SIG-M5 treated with dmso at 0.1 percent for 504 hours (cell line): ENCODE measurements at regions not wholly inside any gene's neighbourhood (a gene's known extent, or its start where the extent isn't known, plus 50 kb on each side); places are given as distances from the start of the nearest gene placed in this dataset.

Experiments
- DNase-seq: peaks from one replicate; lab custom pipeline; 2025; ENCODE audit not compliant: unreplicated experiment; lab: John Stamatoyannopoulos, UW

DNA sequence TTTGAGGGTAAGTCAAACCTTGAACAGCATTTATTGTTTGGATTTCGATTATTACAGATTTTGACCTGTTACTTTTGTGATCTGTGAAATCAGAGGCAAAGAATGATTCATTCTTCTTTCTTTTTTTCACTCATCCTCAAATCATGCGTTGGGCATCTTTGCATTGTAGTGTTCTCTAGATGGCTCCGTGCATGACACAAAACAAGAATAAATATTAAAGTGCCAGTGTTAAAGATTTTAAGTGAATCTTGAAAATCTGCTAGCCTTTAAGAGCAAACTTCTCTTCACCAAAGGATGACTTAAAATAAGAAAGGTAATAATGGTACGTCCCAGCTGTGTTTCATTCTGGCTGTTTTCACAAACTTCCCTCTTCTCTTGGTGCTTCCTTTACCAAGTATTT, 361.9 kb upstream of the SMARCA2 start:
- DNase-seq = no peak

GRCh38 chr9:1658661-1659362, 356.3 kb upstream of the SMARCA2 start:
- DNase-seq = no peak

GRCh38 chr9:1659363-1659690, 355.8 kb upstream of the SMARCA2 start:
- no peak for DNase-seq

DNA sequence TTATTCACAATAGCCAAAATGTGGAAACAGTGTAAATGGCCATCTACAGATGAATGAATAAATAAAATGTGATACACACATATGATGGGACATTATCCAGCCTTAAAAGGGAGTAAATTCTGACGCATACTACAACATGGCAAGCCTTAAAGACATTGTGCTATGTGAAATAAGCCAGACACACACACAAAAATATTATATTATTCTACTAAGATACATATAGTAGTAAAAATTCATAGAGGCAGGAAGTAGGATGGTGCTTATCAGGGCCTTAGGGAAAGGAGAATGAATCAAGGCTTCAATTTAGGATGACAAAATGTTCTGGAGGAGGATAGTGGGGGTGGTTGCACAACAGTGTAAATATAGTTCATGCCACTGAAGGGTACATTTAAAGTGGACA, 346.7 kb upstream of the SMARCA2 start:
- DNase-seq = no peak

DNA sequence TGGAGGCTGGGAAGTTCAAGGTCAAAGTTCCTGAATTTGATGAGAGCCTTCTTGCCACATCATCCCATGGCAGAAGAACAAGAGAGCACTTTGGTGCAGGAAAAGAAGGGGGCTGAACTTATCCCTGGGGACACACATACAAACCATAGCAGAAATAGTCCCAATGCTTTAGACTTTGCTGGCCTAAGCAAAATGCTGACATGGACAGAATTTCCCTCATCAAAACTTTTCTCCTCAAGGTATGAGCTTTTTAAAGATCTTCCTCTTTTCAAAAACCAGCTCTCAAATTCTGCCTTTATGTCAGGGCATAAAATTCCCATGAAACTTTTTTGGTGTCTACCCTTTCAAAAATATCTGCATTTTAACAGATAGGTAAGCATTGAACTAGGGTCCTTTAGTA, 341.8 kb upstream of the SMARCA2 start:
- DNase-seq = no peak

GRCh38 chr9:1676771-1677170, 338.4 kb upstream of the SMARCA2 start:
- no peak for DNase-seq

DNA sequence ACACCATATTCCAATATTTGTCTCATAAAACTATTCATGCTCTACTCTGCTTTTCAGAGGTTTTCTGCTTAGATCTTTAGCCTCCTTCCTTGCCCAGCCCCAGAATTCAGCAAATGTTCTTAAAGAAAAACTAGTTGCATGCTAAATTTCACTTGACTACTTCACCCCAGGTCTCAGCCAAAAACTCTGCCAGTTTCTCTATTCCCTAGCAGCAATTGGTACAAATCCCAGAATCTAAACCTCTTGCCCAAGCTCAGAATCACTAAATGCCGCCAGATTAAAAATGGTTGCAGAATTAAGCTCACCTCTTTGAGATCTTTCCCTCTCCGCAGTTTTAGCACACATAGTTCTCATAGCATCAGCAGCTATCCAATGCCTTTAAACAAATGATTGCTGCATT, 331.2 kb upstream of the SMARCA2 start:
- DNase-seq = no peak

GRCh38 chr9:1698991-1699390, 316.2 kb upstream of the SMARCA2 start:
- DNase-seq = no peak

DNA sequence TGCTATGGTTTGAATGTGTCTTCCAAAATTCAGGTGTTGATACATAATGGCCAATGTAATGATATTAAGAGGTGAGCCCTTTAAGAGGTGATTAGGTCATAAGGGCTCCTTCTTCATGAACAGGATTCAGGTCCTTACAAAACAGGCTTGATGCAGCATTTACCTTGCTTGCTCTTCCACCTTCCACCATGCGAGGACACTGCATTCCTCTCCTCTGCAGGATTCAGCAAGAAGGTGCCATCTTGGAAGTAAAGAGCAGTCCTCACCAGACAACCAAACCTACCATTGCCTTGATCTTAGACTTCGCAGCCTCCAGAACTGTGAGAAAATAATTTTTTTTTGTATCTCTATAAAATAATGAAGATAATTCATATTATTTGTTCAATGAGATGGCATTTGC, 314.0 kb upstream of the SMARCA2 start:
- DNase-seq = no peak

- DNase-seq = no peak
Measured at GRCh38 chr9:1702701-1703100, 312.4 kb upstream of the SMARCA2 start.

DNA sequence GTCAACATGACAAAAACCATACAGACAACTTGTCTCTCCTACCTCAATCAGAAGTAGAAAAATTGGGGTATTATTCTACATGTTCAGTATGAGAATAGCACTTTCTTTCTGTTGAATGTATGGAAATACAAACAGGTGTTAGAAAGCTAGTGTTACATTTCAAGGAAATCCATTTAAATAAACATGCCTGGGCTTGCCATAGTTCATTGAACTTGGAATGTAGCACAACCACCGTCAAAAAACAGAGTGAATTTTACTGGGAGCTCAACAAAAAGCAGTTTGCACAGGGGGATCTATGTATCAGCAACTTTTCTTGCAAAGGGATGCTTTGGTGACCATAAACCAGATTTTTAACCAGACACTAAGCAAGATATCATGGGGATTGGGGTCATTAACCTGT, 307.9 kb upstream of the SMARCA2 start:
- no peak for DNase-seq

DNA sequence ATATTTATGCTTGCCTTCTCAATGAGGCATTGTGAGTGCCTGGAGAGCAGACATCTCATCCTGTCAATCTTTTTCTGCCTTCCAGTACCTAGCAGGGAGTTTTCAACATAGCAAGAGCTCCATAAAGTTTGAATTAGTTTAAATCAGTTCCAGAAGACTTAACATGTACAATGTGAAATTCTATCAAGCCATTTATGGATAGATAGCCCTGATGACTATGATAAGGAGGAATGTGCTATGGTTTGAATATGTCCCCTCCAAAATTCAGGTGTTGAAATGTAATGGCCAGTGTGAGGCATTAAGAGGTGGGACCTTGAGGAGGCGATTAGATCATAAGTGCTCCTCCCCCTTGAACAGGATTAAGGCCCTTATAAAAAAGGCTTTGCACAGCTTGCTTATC, 306.9 kb upstream of the SMARCA2 start:
- no peak for DNase-seq

GRCh38 chr9:1709347-1709746, 305.8 kb upstream of the SMARCA2 start:
- DNase-seq = no peak

DNA sequence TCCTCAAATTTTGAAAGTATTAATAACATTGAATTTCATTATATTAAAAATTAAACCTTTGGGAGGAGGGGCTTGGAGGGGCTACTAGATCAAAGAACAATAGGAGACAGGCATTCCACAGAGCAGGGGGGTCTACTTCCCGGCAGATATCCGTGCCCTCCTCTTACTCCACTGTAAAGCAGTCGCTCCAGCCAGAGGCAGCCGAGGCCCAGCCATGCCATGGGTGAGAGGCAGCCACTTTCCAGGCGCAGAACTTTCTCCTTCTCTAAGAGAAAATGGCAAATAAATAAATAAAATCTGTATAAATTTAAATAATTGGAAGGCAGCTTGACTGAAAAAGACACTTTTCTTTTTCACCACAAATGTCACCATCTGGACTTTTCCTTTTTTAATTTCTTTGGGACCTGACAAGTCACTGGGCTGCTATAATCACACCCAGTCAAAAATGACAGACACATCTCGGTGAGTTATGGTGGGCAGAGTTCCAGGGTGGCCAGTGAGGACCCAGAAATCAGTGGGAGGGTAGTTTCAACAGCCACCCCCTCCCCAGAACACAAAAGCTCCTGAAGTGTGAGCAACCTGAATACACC, 302.2 kb upstream of the SMARCA2 start:
- DNase-seq = no peak

- no peak for DNase-seq
Measured at GRCh38 chr9:1713841-1714240, 301.3 kb upstream of the SMARCA2 start.

DNA sequence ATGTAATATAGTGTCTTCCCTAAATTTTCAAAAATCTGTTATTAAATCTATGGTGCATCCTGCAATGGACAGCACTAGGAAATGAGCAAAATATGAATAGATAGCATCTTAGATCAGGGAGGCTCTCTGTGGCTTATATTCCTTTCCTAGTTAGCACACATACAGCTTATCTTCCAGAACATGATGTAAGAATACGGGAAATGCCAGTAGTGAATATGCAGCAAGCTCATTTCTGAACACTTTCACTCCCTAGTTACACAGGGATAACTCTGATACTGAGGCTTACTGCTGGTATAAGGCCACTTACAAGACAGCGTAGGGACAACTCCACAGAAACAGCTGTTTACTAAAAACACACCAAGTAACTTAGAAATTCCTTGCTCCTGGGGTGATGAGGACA, 297.3 kb upstream of the SMARCA2 start:
- no peak for DNase-seq

- DNase-seq = no peak
Measured at GRCh38 chr9:1718836-1719235, 296.3 kb upstream of the SMARCA2 start.

DNA sequence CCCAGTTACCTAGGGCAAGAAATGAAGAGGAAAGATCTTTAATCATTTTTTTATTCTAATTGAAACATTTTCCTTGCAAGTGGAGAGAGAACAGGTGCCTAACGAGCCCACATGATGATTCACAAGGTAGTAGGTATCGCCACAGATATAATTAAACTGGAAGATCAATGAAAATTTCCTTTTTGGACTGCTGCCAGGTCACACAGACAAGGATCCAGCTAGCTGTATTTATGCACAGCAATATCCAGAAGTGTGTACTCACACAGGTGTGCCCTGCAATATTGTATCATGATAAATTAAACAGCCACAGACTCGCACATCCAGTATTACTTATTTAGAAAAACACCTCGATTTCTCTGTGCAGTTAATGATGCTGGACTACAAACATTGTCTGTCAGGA, 294.0 kb upstream of the SMARCA2 start:
- no peak for DNase-seq

- DNase-seq = no peak
Measured at GRCh38 chr9:1722404-1722803, 292.7 kb upstream of the SMARCA2 start.

DNA sequence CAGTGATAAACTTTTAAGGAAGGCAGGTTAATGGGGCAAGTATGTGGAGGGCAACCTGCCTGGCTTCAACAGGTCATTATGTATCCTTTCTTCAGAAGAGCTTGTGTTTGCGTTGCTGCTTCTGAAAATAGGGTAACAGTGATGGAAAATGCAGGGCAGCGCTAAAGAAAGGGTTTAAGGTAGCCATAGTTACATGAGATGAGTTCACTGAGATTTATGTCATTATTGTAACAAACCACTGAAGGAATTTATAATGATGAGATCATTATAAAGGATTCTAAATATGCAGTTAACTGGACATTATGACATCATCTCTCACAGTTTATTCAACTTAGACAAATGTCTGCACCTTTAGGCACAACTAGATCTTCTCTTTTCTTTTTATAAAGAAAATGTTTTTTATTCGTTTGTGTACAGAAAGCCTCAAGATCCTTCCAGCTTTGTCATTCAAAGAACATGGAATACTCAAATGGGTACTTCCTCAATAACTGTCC, 291.6 kb upstream of the SMARCA2 start:
- DNase-seq = no peak

GRCh38 chr9:1726993-1727759, 288.0 kb upstream of the SMARCA2 start:
- DNase-seq = peak; percentile 2

DNA sequence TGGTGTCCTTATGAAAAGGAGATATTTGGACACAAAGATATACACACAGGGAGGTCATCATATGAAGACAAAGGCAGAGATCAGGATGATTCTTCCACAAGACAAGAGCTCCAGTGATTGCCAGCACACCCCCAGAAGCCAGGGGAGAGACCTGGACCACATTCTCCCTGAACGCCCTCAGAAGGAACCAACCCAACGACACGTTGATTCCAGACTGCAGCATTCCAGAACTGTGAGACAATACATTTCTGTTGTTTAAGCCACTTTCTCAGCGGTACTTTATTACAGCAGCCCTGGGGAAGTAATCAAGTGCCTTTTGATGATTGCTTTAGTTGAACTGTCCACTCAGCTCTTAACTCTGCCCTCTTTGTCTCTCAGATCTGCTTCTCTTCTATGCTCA, 285.5 kb upstream of the SMARCA2 start:
- no peak for DNase-seq
